ENCODE measurements at regions not wholly inside any gene's neighbourhood (a gene's known extent, or its start where the extent isn't known, plus 50 kb on each side); places are given as distances from the start of the nearest gene placed in this dataset.

GRCh38 chr9:87081503-87081902 lies 134.2 kb upstream of the GAS1 start:
- Mint-ChIP-seq H3K9me3 (no peaks in the 10 kb centered on the region), H3K27me3 (no peaks in the 10 kb centered on the region), H3K27ac (no peak overlapping the region), H3K4me3 (no peak overlapping the region), H3K4me1 (ENCODE audit: low read depth) (no peaks in the 10 kb centered on the region), H3K36me3 (ENCODE audit: low read depth) (no peaks in the 10 kb centered on the region)
- DNase-seq (no peak), ATAC-seq (no peak)
- POLR2A ChIA-PET: no interaction called here
- CTCF ChIA-PET: no interaction called here
- TF ChIP-seq, protein P1, sequence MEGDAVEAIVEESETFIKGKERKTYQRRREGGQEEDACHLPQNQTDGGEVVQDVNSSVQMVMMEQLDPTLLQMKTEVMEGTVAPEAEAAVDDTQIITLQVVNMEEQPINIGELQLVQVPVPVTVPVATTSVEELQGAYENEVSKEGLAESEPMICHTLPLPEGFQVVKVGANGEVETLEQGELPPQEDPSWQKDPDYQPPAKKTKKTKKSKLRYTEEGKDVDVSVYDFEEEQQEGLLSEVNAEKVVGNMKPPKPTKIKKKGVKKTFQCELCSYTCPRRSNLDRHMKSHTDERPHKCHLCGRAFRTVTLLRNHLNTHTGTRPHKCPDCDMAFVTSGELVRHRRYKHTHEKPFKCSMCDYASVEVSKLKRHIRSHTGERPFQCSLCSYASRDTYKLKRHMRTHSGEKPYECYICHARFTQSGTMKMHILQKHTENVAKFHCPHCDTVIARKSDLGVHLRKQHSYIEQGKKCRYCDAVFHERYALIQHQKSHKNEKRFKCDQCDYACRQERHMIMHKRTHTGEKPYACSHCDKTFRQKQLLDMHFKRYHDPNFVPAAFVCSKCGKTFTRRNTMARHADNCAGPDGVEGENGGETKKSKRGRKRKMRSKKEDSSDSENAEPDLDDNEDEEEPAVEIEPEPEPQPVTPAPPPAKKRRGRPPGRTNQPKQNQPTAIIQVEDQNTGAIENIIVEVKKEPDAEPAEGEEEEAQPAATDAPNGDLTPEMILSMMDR (IDR thresholded peaks at IDR 0.05): no peak
- intact Hi-C loops (cut with micrococcal nuclease): no loop called here

DNA sequence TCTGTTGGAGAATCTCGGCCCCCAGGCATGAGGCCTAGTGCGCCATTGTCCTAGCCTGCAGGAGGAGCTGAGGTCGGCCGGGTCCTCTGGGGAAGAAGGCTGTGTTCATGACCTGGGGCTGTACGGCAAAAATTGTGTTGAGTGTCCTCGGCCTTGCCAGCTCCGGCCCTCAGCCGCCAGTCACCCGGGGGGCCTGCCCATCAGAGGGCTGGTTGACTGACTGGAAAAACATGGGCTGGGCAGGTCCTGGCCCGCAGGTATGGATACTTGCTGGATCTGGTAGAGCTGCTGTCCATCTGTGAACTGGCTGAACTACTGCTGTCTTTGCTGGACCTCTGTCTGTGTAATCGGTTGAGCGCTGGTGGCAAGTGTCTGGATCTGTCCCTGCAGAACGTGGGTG lies 136.7 kb upstream of the GAS1 start:
- intact Hi-C loops (cut with micrococcal nuclease): no loop called here
- H3K36me3 Mint-ChIP-seq (ENCODE audit: low read depth): no peaks in the 10 kb centered on the region
- TF ChIP-seq, protein P1 (IDR thresholded peaks at IDR 0.05): no peak
- H3K4me1 Mint-ChIP-seq (ENCODE audit: low read depth): no peaks in the 10 kb centered on the region
- ChIA-PET CTCF (no interaction called here), POLR2A (no interaction called here)
- no peaks in the 10 kb centered on the region for H3K9me3 Mint-ChIP-seq
- DNase-seq (no peak), ATAC-seq (no peak)
- no peak overlapping the region for H3K4me3 Mint-ChIP-seq
- no peak overlapping the region for H3K27ac Mint-ChIP-seq
- H3K27me3 Mint-ChIP-seq: no peaks in the 10 kb centered on the region

DNA sequence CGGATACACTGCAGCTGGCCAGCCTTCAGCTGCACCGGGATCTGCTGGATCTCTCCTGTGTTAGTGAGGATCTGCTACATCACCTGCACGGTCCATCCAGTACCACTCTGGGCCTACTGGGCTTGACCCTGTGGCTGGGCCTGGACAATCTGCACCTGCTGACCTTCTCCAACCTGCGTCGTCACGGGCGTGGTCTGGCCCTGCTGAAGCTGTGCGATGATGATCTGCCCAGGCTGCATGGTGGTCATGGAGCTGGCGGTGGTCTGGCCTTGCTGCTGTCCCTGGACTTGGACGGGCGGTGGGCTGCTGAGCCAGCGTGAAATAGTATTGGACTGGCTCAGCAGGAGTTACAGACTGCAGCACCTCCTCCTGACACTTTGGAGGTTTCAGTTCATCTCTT lies 137.1 kb upstream of the GAS1 start:
- H3K27me3 Mint-ChIP-seq: no peaks in the 10 kb centered on the region
- POLR2A ChIA-PET: no interaction called here
- no peak for ATAC-seq
- no peaks in the 10 kb centered on the region for H3K9me3 Mint-ChIP-seq
- no peak for DNase-seq
- no peaks in the 10 kb centered on the region for H3K4me1 Mint-ChIP-seq (ENCODE audit: low read depth)
- no peak overlapping the region for H3K4me3 Mint-ChIP-seq
- TF ChIP-seq, protein P1 (IDR thresholded peaks at IDR 0.05): no peak
- CTCF ChIA-PET: no interaction called here
- H3K36me3 Mint-ChIP-seq (ENCODE audit: low read depth): no peaks in the 10 kb centered on the region
- intact Hi-C loops (cut with micrococcal nuclease): no loop called here
- no peak overlapping the region for H3K27ac Mint-ChIP-seq

GRCh38 chr9:87085073-87085472 lies 137.8 kb upstream of the GAS1 start:
- Mint-ChIP-seq H3K27me3 (no peaks in the 10 kb centered on the region), H3K9me3 (no peaks in the 10 kb centered on the region), H3K4me3 (no peak overlapping the region), H3K4me1 (ENCODE audit: low read depth) (no peaks in the 10 kb centered on the region), H3K36me3 (ENCODE audit: low read depth) (no peaks in the 10 kb centered on the region), H3K27ac (no peak overlapping the region)
- ChIA-PET POLR2A (no interaction called here), CTCF (no interaction called here)
- ATAC-seq (no peak), DNase-seq (no peak)
- intact Hi-C loops (cut with micrococcal nuclease): no loop called here
- TF ChIP-seq, protein P1 (IDR thresholded peaks at IDR 0.05): no peak

DNA sequence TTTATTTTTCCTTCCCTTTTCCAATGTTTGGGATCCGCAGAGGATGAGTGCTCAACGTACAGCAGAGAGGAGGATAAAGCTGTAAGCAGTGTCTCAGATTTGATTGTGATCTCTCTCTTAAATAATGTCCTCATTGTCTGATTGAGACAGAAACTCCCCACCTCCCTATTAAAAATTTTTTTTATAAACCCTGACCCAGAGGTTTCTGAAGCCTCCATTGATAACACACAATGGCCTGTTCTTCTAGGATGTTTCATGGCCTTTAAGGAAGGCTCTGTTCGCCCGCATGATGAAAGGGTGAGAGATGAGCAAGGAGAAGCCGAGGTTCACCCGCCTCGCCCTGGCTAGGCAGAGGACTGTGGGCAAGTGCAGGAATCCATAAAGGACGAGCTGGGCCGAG lies 138.2 kb upstream of the GAS1 start:
- Mint-ChIP-seq H3K36me3 (ENCODE audit: low read depth) (no peaks in the 10 kb centered on the region), H3K9me3 (no peaks in the 10 kb centered on the region), H3K4me1 (ENCODE audit: low read depth) (no peaks in the 10 kb centered on the region), H3K4me3 (no peak overlapping the region), H3K27ac (no peak overlapping the region), H3K27me3 (no peaks in the 10 kb centered on the region)
- ChIA-PET CTCF (no interaction called here), POLR2A (no interaction called here)
- TF ChIP-seq, protein P1 (IDR thresholded peaks at IDR 0.05): no peak
- ATAC-seq (no peak), DNase-seq (no peak)
- intact Hi-C loops (cut with micrococcal nuclease): no loop called here

Data from activated CD8-positive, alpha-beta T cell treated with anti-CD3 and anti-CD28 coated beads for 36 hours (primary cell).